Panc1 (cell line): ENCODE measurements at regions not wholly inside any gene's neighbourhood (a gene's known extent, or its start where the extent isn't known, plus 50 kb on each side); places are given as distances from the start of the nearest gene placed in this dataset.

ENCODE experiments used
- POLR2AphosphoS5 ChIP-seq: IDR thresholded peaks from 2 replicates; pipeline ENCODE4 v1.6.1; 2012; ENCODE audit warnings: mild to moderate bottlenecking, low read depth, low read length, moderate library complexity
- TF ChIP-seq, protein P1 (sequence below): fragments of 450-650 bp; IDR thresholded peaks from 2 replicates; pipeline ENCODE4 v1.5.1; 2017; ENCODE audit warnings: mild to moderate bottlenecking
- TF ChIP-seq, protein P2 (sequence below), 2 experiments: IDR thresholded peaks; 2 replicates each; pipeline ENCODE4 v1.6.1; 2011 to 2012; ENCODE audit warnings: low read depth in 2 of 2, control low read depth in 1 of 2, low read length in 1 of 2, mild to moderate bottlenecking in 1 of 2, moderate library complexity in 1 of 2; ENCODE audit not compliant: insufficient read depth in 1 of 2

DNA sequence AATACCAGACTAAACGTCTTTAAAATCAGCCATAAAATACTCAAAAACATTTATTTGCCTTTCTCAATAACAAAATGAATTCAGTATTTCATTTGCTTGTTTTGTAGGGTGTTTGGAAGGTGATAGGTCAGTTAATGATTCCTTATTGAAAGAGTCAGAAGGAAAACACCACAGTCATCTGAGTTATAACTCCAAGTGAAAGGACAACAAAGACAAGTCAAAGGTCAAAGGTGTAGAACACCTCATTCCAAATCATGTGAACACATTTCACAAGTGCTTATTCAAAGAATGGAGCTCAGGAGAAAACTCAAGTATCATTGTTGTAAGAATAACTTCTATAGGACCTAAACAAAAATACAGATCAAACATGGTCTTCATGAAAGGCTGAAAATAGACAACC lies 318.6 kb upstream of the PHF14 start:
- TF ChIP-seq, protein P1, sequence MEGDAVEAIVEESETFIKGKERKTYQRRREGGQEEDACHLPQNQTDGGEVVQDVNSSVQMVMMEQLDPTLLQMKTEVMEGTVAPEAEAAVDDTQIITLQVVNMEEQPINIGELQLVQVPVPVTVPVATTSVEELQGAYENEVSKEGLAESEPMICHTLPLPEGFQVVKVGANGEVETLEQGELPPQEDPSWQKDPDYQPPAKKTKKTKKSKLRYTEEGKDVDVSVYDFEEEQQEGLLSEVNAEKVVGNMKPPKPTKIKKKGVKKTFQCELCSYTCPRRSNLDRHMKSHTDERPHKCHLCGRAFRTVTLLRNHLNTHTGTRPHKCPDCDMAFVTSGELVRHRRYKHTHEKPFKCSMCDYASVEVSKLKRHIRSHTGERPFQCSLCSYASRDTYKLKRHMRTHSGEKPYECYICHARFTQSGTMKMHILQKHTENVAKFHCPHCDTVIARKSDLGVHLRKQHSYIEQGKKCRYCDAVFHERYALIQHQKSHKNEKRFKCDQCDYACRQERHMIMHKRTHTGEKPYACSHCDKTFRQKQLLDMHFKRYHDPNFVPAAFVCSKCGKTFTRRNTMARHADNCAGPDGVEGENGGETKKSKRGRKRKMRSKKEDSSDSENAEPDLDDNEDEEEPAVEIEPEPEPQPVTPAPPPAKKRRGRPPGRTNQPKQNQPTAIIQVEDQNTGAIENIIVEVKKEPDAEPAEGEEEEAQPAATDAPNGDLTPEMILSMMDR: no peak
- TF ChIP-seq POLR2AphosphoS5: no peak
- TF ChIP-seq, protein P2, sequence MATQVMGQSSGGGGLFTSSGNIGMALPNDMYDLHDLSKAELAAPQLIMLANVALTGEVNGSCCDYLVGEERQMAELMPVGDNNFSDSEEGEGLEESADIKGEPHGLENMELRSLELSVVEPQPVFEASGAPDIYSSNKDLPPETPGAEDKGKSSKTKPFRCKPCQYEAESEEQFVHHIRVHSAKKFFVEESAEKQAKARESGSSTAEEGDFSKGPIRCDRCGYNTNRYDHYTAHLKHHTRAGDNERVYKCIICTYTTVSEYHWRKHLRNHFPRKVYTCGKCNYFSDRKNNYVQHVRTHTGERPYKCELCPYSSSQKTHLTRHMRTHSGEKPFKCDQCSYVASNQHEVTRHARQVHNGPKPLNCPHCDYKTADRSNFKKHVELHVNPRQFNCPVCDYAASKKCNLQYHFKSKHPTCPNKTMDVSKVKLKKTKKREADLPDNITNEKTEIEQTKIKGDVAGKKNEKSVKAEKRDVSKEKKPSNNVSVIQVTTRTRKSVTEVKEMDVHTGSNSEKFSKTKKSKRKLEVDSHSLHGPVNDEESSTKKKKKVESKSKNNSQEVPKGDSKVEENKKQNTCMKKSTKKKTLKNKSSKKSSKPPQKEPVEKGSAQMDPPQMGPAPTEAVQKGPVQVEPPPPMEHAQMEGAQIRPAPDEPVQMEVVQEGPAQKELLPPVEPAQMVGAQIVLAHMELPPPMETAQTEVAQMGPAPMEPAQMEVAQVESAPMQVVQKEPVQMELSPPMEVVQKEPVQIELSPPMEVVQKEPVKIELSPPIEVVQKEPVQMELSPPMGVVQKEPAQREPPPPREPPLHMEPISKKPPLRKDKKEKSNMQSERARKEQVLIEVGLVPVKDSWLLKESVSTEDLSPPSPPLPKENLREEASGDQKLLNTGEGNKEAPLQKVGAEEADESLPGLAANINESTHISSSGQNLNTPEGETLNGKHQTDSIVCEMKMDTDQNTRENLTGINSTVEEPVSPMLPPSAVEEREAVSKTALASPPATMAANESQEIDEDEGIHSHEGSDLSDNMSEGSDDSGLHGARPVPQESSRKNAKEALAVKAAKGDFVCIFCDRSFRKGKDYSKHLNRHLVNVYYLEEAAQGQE (IDR thresholded peaks at IDR 0.05; ENCODE audit: insufficient read depth in 1 of 2, low read depth in 2 of 2, low read length in 1 of 2): no peak
